Activated T-cell treated with anti-CD3 and anti-CD28 coated beads for 24 hours (primary cell): ENCODE measurements at regions not wholly inside any gene's neighbourhood (a gene's known extent, or its start where the extent isn't known, plus 50 kb on each side); places are given as distances from the start of the nearest gene placed in this dataset.

Source experiments
- DNase-seq: peaks from one replicate; pipeline ENCODE4 v3.0.0-alpha.2; 2020; ENCODE audit warnings: low read depth

DNA sequence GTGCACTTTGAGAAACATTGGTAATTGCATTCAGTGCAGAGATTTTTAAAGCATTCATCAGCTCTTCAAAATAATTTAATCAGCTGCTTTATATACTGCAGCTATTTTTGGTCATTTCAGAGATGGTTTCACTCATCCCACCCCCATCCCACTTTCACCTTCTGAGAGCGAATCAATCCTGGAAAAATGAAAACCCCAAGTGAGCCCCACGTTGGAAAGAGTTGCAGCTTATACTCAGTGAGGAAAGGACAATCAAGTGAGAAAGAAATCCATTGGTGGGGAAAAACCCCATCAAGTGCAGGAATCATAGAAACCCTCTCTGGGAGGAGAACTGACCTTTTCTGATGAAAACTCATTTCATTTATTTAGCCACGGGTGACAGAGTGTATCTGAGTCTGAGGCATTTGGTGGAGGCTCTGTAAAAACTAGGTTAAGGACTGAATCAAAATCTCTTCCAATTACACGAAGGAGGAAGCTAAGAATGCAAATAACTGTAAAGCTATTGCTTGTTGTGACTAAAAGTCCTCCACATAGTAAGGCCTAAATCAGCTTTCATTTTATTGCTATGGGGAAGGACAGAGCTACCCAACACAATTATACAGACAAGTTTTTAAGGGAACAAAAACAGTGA lies 240.4 kb upstream of the PGRMC2 start:
- DNase-seq: no peak

DNA sequence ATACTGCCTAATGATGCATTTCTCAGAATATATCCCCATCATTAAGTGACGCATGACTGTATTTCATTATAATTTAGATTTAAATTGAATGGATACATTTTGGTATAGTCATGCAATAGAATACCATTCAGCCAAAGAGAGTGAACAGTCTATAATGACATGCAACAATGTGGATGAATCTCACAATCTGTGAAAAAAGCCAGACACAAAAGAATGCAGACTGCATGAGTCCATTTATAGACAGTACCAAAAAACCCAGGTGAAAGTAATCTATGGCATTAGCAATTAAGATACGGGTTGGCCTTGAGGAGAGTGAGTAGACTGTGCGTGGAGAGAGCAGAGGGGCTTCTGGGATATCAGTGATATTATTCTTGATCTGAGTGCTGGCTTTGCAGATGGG lies 239.7 kb upstream of the PGRMC2 start:
- DNase-seq: no peak

DNA sequence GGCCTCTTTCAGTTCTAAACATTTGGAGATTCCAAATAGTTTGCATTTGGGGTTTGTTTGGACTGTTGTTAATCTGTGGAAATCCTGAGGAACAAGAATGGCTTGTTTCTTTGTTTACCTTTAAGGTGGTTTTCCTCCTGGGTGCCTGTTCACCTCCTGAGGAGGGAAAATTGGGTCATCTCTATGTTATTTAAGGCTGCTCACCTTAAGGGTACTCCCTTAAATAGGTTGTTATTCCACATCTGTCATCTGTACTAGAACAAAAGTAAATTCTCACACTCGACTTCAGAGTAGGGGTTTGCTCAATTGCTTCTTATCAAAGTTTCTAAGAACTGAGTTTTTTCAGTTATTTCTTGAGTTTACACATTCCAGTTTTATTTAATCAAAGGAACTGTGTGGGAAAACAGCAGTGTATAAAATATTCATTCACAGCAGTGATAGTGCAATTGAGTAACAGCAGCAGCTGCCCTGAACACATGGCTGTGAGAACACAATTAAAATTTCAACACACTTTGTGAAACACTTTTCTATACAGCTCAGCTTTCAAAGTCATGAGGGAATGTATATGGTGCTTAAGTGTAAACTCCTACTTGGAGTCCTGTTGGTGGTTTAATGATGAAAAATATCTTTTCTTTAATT lies 238.5 kb upstream of the PGRMC2 start:
- DNase-seq: no peak

- no peak for DNase-seq
These were observed 237.8 kb upstream of the PGRMC2 start for GRCh38 chr4:128525387-128525786.

DNA sequence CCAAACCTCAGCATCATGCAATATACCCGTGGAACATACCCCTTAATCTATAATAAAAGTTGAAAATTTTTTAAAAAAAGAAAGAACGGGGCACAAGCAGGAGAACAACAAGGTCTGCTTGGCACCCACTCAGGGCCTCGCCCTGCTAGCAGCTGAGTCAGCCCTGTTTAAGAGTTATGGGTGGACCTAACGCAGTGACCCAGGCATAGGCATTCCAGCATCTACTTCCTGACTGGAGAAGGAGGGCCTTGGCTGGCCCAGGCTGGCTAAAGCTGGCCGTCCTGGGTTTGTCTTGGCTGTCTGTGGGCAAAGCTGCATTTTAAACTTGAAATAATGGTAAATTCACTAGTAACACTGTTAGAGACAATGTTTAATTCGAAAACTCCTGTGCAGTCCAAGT lies 236.7 kb upstream of the PGRMC2 start:
- no peak for DNase-seq

DNA sequence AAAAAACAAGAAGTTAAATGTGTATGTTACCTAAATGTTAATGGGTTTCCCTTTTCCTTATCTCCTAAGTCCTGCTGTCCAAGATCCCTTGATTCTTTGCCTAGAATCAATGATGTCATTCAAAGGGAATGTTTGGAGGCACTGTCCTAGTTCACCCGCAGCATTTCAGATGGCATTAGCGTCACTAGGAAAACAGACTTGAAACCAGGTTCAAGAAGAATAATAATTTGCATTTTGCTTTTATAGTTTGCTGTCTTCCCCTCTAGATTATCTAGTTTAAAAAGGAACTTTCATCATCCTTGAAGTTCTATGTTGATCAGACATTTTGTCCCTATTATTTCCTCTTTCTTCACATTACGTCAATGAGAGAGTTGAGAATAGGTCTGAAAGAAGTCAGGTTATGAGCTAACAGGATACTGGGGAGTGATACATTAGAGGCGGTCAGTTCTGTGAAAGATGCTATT lies 234.1 kb upstream of the PGRMC2 start:
- no peak for DNase-seq

- DNase-seq: no peak
These were observed 233.5 kb upstream of the PGRMC2 start for GRCh38 chr4:128521156-128521555.

DNA sequence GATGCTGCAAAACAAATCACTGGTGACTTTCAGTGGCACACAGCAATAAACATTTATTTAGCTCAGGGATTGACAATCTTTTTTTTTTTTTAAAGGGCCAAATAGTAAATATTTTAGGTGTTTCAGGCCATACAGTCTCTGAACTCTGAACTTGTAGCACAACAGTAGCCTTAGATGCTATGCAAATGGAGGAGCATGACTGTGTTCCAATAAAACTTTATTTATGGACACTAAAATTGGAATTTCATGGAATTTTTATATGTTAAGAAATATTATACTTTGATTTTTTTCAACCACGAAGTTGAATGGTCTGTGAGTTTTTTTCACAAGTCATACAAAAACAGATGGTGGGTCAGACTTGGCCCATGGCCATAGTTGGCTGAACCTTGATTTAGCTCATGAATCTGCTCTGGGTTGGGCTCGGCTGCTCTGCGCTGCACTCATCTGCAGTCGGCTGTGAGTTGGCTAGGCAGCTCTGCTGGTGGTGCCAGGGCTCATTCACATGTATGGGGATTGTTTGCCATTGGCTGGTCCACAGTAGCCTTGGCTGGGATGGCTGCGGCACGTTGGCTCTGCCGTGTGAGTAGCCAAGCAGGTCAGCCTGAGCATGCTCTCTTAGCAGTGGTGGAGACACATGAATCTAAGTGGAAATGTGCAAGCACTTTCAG lies 231.7 kb upstream of the PGRMC2 start:
- no peak for DNase-seq

DNA sequence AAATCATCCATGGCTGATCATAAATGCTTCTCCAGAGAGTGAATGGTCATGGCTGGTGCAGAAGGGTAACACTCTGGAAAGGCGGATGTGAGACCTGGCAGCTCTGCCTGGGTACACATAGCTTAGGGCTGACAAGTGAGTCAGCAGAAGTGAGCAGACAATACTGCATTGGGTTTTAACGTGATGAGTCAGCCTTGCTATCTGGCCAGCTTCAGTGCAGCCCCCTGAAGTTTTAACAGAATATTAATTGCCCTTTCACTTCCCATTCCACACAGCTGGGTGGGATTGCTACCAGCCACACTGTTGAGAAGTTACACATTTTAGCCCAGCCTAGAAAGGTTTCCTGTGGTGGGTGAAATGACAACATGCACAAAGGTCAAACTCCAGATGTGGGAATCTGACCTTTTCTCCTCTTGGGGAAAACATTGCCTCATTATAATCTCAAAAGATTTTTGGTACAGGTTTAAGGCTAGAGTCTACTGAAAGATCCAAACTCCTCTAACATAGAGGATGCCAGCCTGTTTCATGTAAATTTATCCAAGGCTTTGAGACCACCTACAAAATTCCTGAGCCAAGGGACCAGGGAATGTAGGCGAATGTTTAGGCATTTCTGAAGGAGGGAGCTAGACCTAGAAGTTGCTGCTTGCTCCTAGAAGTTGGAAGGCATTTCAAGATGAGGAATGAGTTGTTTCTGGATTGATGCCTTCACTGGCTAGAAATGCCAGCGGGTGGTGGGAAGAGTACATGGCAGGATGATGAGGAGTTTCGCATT lies 230.3 kb upstream of the PGRMC2 start:
- no peak for DNase-seq

DNA sequence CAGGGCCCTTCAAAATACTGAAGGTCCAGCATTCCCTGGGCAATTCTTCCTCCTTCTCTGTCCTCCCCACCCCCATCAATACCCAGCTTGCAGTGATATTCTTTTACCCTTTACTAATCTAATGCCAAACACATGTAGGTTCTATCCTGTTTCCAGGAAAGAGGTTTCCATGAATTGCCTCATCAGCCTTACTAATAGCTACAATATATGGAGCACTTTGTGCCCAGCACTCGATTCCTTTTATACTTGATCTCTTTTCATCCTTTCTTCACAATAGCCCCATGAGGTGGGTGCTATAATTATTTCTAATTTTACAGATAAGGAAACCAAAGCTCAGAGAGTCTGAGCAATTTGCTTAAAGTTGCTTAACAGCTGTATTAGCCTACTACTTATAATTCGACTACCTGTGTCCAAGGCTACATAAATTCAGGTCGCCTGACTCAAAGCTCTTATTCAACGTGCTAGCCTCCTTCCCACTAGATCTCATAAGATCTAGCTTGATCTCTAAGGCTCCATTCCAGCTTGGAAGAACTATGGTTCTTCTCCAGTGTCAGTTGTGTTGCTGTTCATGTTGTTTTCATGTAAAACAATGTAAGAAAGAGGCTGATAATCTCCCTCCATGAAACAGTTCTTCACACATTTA lies 229.6 kb upstream of the PGRMC2 start:
- DNase-seq: no peak

- DNase-seq: no peak
These were observed 228.8 kb upstream of the PGRMC2 start for GRCh38 chr4:128516301-128516969.

- DNase-seq: no peak
These were observed 226.3 kb upstream of the PGRMC2 start for GRCh38 chr4:128513664-128514484.

DNA sequence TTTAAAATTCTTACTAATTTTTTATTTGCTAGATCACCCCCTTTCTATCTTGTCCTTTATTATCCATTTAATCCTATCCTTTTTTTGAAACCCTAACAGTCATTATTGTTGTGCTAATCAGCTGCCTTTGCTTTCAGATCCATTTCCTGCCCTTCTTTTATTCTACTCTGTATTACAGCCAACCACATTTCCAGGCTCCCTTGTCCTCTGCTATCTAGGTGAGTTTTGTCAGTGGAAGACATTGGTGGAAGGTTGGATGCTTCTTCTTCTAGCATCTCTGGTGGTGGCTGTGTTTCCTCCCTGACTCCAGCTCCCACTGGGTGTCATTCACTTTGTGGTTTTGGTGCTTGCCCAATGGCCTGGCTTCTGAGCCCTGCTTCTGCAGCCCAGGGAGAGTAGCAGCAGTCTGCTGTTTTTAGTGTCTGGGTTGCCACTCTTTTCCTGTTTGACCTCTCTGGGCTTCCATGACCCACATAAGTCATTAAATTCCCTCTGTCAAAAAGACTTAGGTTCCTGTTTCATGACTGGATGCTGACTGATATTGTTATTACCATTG lies 225.2 kb upstream of the PGRMC2 start:
- no peak for DNase-seq

DNA sequence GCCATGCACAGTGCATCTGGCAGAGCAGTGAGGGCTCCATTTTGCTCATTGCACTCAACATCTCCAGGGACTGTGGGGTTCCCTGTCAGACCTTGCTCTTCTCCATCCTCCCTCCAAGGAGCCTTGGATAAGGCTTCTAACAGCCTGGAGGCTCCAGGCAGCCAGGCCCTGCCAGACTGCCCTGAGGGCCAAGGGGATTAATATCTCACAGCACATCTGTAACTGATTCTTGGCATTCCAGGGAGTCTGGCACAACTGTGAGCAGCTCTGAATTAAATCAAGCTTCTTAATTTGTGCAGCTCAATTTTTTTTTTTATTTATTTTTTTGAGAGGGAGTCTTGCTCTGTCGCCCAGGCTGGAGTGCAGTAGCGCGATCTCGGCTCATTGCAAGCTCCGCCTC lies 224.5 kb upstream of the PGRMC2 start:
- DNase-seq: no peak

- DNase-seq: no peak
These were observed 223.2 kb upstream of the PGRMC2 start for GRCh38 chr4:128510850-128511249.

GRCh38 chr4:128502818-128503527 lies 215.4 kb upstream of the PGRMC2 start:
- no peak for DNase-seq

DNA sequence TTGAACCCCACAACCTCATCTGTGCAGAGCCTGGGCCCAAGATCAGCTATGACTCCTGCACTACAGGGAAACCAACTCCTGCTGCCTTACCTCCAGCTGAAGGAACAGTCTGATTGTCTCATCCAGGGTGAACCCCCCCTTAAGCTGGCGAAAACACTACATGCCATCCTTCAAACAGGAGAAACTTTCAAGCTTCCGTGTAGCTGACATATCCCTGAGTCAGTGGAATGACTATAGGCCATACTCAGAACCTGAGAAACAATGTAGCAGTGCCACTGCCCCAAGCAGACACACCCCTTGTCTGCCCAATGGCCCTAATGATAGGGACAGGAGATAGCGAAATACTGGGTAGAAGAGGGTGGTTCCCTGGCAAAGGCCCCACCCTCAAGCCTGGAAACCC lies 213.6 kb upstream of the PGRMC2 start:
- DNase-seq: no peak

DNA sequence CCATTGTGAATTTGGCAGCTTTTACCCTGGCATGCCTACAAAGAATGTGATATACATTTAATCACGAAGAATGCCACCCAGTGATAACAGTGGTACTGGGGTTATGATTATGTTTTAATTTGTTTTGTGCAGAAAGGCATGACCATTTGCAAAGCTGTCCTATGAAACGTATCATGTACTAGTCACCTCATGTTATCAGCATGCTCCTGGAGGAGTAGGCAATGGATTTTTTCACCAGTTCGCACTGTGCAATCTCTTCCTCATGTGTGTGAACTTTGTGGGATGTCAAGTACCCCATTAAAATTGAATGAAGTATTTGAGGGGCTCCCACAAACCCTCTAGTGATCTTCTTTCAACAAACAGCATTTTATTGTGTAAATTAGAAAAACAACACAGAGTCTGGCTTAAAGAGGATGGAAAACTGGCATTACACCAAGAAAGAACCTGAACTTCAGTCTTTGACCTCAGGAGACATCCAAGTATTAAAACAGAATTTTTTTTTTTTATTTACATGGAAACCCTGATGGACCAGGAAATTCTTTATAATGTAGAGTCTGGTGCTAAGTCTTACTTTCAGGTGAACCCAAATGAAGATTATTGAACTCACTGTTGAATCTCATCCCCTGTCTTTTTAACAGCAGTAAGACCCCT lies 200.6 kb upstream of the PGRMC2 start:
- no peak for DNase-seq

GRCh38 chr4:128484896-128485295 lies 197.3 kb upstream of the PGRMC2 start:
- no peak for DNase-seq
